Fibroblast of skin of scalp (primary cell): ENCODE measurements at regions not wholly inside any gene's neighbourhood (a gene's known extent, or its start where the extent isn't known, plus 50 kb on each side); places are given as distances from the start of the nearest gene placed in this dataset.

ENCODE experiments used
- DNase-seq: peaks from one replicate; pipeline ENCODE4 v3.0.0-alpha.2; 2013

- DNase-seq = no peak
Measured at GRCh38 chr2:117723888-117724434, 90.5 kb upstream of the DDX18 start.

- DNase-seq = no peak
Measured at GRCh38 chr2:117726747-117727146, 87.7 kb upstream of the DDX18 start.

GRCh38 chr2:117737846-117738245 is 76.6 kb upstream of the DDX18 start:
- DNase-seq = no peak

- DNase-seq = no peak
Measured at GRCh38 chr2:117738991-117739839, 75.3 kb upstream of the DDX18 start.

- no peak for DNase-seq
Measured at GRCh38 chr2:117745537-117745936, 69.0 kb upstream of the DDX18 start.

GRCh38 chr2:117755768-117756167 is 58.7 kb upstream of the DDX18 start:
- DNase-seq = no peak

GRCh38 chr2:117760916-117761315 is 53.6 kb upstream of the DDX18 start:
- DNase-seq = peak; percentile 8

GRCh38 chr2:117762454-117762853 is 52.0 kb upstream of the DDX18 start:
- DNase-seq = no peak

GRCh38 chr2:117763804-117764203 is 50.7 kb upstream of the DDX18 start:
- DNase-seq = peak; percentile 1
